ENCODE measurements at regions not wholly inside any gene's neighbourhood (a gene's known extent, or its start where the extent isn't known, plus 50 kb on each side); places are given as distances from the start of the nearest gene placed in this dataset.

- TF ChIP-seq YY1 (IDR thresholded peaks at IDR 0.05; ENCODE audit: insufficient read depth, insufficient read length) (no peak), SUZ12 (IDR thresholded peaks at IDR 0.05; ENCODE audit: extremely low read depth, insufficient read depth, insufficient read length) (no peak)
Observed at GRCh38 chr2:103879101-103879500, 974.8 kb upstream of the POU3F3 start.
